Gastroesophageal sphincter (tissue), 3 donors: ENCODE measurements at regions not wholly inside any gene's neighbourhood (a gene's known extent, or its start where the extent isn't known, plus 50 kb on each side); places are given as distances from the start of the nearest gene placed in this dataset.

ENCODE experiments used
- CTCF ChIP-seq, 4 experiments: fragments of 200-600 bp in 2 of 4; fragments of 450-650 bp in 2 of 4; sonication (generic) in 1 of 4; IDR thresholded peaks; one replicate each; pipeline ENCODE4 v1.5.1; 2017 to 2019; ENCODE audit warnings: antibody characterized with exemption in 4 of 4, mild to moderate bottlenecking in 2 of 4, moderate library complexity in 2 of 4
- POLR2A ChIP-seq, 2 donors: fragments of 450-650 bp; IDR thresholded peaks; one replicate each; pipeline ENCODE4 v1.6.1; 2017; ENCODE audit warnings: antibody characterized with exemption in 2 of 2, mild to moderate bottlenecking in 2 of 2, moderate library complexity in 1 of 2

- TF ChIP-seq CTCF (IDR thresholded peaks at IDR 0.05) (no peak), POLR2A (IDR thresholded peaks at IDR 0.05) (no peak)
Observed at GRCh38 chr14:49512571-49512970, 73.6 kb downstream of the RPS29 start.
